ENCODE measurements at regions not wholly inside any gene's neighbourhood (a gene's known extent, or its start where the extent isn't known, plus 50 kb on each side); places are given as distances from the start of the nearest gene placed in this dataset.

DNA sequence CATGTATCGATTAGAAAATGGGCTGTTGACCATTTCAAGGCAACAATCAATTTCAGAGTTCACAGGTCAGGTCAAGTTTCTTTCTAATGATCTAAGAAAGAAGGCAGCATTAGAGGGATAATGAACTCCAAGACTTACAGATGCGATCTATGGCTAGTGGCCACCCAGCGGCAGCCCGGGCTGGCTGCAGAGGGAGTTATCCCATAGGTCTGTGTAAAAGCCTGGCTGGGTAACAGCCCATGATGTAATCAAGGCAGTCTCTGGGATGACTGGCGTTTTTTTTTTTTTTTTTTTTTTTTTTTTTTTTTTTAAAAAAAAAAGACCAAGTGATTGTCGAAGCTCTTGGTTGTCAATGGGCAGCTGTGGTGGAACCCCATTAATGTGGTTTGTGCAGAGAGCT is 171.1 kb upstream of the SKOR2 start:
- TF ChIP-seq ZFP30 (CRISPR knock-in tag; IDR thresholded peaks at IDR 0.05): no peak
- no peak for TF ChIP-seq ZNF565 (CRISPR knock-in tag; conservative IDR thresholded peaks at IDR 0.05; ENCODE audit: low read depth)
- TF ChIP-seq, protein P1, sequence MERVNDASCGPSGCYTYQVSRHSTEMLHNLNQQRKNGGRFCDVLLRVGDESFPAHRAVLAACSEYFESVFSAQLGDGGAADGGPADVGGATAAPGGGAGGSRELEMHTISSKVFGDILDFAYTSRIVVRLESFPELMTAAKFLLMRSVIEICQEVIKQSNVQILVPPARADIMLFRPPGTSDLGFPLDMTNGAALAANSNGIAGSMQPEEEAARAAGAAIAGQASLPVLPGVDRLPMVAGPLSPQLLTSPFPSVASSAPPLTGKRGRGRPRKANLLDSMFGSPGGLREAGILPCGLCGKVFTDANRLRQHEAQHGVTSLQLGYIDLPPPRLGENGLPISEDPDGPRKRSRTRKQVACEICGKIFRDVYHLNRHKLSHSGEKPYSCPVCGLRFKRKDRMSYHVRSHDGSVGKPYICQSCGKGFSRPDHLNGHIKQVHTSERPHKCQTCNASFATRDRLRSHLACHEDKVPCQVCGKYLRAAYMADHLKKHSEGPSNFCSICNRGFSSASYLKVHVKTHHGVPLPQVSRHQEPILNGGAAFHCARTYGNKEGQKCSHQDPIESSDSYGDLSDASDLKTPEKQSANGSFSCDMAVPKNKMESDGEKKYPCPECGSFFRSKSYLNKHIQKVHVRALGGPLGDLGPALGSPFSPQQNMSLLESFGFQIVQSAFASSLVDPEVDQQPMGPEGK (CRISPR knock-in tag; IDR thresholded peaks at IDR 0.05; ENCODE audit: borderline replicate concordance): no peak
- TF ChIP-seq OSR1 (CRISPR knock-in tag; IDR thresholded peaks at IDR 0.05): no peak
- no peak for TF ChIP-seq ESRRG (CRISPR knock-in tag; IDR thresholded peaks at IDR 0.05)
- TF ChIP-seq ZC3H10 (CRISPR knock-in tag; IDR thresholded peaks at IDR 0.05): no peak
- TF ChIP-seq CREB5 (CRISPR knock-in tag; IDR thresholded peaks at IDR 0.05; ENCODE audit: low read depth): no peak
